Brain microvascular endothelial cell (primary cell): ENCODE measurements at regions not wholly inside any gene's neighbourhood (a gene's known extent, or its start where the extent isn't known, plus 50 kb on each side); places are given as distances from the start of the nearest gene placed in this dataset.

Experiments used
- DNase-seq: peaks from one replicate; pipeline ENCODE4 v3.0.0-alpha.2; 2020
- H3K27ac ChIP-seq: fragments of 250-450 bp; sonication (Bioruptor Pico); 2 replicates; pipeline ENCODE4 v1.5.1; 2020; ENCODE audit warnings: mild to moderate bottlenecking, moderate library complexity
- H3K27me3 ChIP-seq: fragments of 250-450 bp; sonication (Bioruptor Pico); replicated peaks from 2 replicates; pipeline ENCODE4 v1.5.1; 2020; ENCODE audit warnings: mild to moderate bottlenecking
- H3K36me3 ChIP-seq: fragments of 250-450 bp; sonication (Bioruptor Pico); replicated peaks from 2 replicates; pipeline ENCODE4 v1.5.1; 2020; ENCODE audit warnings: mild to moderate bottlenecking
- H3K4me3 ChIP-seq: 2 replicates; pipeline ENCODE4 v1.5.1; 2011; ENCODE audit warnings: low read depth, mild to moderate bottlenecking, control low read depth, low read length, moderate library complexity
- in situ Hi-C: cut with HindIII; loops from 2 replicates; pipeline ENCODE4 v1.10.0; 2017; ENCODE audit warnings: low sequenced_read_pairs, low pct_ligation_motif_present
- TF ChIP-seq, protein P1 (sequence below): IDR thresholded peaks from 2 replicates; pipeline ENCODE4 v1.5.1; 2011; ENCODE audit warnings: low read depth, mild to moderate bottlenecking, moderate library complexity, low read length, control low read depth, inconsistent platforms; ENCODE audit errors: missing control alignments

- Histone ChIP-seq H3K36me3 (no peaks in the 10 kb centered on the region), H3K27me3 (no peaks in the 10 kb centered on the region), H3K4me3 (no peak overlapping the region), H3K27ac (no peak overlapping the region)
- DNase-seq: no peak
- TF ChIP-seq, protein P1, sequence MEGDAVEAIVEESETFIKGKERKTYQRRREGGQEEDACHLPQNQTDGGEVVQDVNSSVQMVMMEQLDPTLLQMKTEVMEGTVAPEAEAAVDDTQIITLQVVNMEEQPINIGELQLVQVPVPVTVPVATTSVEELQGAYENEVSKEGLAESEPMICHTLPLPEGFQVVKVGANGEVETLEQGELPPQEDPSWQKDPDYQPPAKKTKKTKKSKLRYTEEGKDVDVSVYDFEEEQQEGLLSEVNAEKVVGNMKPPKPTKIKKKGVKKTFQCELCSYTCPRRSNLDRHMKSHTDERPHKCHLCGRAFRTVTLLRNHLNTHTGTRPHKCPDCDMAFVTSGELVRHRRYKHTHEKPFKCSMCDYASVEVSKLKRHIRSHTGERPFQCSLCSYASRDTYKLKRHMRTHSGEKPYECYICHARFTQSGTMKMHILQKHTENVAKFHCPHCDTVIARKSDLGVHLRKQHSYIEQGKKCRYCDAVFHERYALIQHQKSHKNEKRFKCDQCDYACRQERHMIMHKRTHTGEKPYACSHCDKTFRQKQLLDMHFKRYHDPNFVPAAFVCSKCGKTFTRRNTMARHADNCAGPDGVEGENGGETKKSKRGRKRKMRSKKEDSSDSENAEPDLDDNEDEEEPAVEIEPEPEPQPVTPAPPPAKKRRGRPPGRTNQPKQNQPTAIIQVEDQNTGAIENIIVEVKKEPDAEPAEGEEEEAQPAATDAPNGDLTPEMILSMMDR: no peak
- in situ Hi-C loops: no loop called here
Observed at GRCh38 chr4:4624276-4624897, 82.5 kb upstream of the STX18 start.

DNA sequence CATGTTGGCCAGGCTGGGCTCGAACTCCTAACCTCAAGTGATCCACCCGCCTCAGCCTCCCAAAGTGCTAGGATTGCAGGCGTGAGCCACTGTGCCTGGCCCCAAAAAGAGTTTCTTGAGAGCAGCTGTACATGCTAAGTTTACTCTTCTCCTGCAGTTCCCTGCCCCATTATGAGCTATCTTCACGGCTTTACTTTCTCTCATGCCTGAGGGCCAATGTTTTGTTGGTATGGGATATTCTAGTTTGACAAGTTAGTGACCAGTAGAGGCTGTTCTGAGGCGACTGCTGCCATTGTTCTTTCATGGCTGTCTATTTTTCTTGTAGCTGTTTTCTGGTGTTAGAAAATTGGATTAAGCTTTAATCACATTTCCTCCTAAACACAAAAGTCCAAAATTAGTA lies 78.0 kb upstream of the STX18 start:
- in situ Hi-C loops: no loop called here
- Histone ChIP-seq H3K27me3 (no peaks in the 10 kb centered on the region), H3K27ac (no peak overlapping the region), H3K4me3 (no peak overlapping the region), H3K36me3 (no peaks in the 10 kb centered on the region)
- no peak for DNase-seq
- TF ChIP-seq, protein P1: no peak

GRCh38 chr4:4618847-4619246 lies 77.0 kb upstream of the STX18 start:
- no peak overlapping the region for H3K4me3 ChIP-seq
- TF ChIP-seq, protein P1: no peak
- no peak overlapping the region for H3K27ac ChIP-seq
- in situ Hi-C loops: no loop called here
- no peaks in the 10 kb centered on the region for H3K27me3 ChIP-seq
- DNase-seq: no peak
- H3K36me3 ChIP-seq: no peaks in the 10 kb centered on the region

DNA sequence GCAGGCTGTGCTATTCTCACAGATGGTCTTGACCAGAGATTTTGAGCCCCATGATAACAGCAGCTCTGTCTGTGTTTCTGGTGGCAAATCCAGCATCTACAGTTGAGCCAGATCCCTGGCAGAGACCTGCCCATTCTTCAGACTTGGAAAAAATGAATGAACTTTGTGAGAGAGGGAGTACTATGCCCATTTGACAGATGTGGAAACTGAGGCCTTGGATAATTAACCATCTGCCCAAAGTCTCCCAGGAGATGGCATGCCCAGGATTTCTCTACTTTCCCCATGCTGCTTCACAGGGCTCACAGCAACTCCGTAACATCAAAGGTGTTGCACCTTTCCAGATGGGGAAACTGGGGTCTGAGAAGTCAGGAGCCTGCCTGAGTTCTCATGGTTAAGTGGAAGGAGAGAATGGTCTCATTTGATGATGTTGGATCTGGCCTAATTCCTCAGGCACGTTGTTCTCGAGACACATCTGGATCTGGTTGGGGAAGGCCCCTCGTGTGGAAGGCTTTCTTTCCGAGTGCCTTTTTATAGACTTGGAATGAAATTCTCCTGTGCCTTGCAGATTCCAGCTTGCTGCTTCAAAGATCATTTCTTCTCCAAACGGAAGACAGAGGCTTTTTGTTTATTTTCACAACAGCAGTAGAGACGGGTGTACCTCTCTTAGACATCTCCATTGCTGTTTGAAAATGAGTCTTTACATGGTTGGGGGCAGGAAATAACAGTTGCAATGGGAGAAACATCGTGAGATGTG lies 73.3 kb upstream of the STX18 start:
- H3K27me3 ChIP-seq: no peaks in the 10 kb centered on the region
- DNase-seq: no peak
- H3K4me3 ChIP-seq: no peak overlapping the region
- TF ChIP-seq, protein P1: no peak
- H3K27ac ChIP-seq: no peak overlapping the region
- no peaks in the 10 kb centered on the region for H3K36me3 ChIP-seq
- in situ Hi-C loops: no loop called here

DNA sequence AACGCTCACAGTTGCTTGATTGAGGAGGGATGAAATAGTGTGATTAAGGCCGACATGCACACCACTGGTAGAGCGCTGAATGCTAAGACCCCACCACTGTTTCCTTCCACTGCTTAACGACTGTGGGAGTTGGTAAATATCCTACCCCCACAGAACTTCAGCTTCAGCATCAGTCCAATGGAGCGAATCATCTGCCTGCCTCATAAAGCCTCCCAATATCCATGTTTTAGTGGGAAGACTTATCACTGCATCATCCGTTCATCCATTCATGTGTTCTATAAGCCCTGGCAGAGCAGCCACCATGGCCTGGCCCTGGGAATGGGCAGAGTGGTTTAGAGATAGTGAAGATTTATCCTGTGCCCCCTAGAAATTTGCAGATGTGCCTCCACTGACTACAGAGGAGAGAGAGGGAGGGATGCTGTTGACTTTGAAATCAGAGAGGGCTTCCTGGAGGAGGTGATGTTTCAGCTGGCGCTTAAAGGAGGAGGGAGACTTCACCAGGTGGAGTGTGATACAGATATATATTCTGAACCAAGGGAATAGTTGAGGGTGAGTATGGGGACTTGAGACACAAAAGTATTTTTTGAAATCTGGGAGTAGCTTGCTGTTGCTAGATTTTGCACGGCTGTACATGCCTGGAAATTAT lies 71.9 kb upstream of the STX18 start:
- TF ChIP-seq, protein P1: no peak
- H3K27ac ChIP-seq: no peak overlapping the region
- in situ Hi-C loops: no loop called here
- no peak for DNase-seq
- H3K36me3 ChIP-seq: no peaks in the 10 kb centered on the region
- no peaks in the 10 kb centered on the region for H3K27me3 ChIP-seq
- no peak overlapping the region for H3K4me3 ChIP-seq
